B cell (primary cell): ENCODE measurements at regions not wholly inside any gene's neighbourhood (a gene's known extent, or its start where the extent isn't known, plus 50 kb on each side); places are given as distances from the start of the nearest gene placed in this dataset.

ENCODE experiments used
- ATAC-seq: fragments of 200-7000 bp; cut with Tn5 transposase; one replicate; pipeline ENCODE4 v1.10.0; 2021; ENCODE audit warnings: low read depth, mild to moderate bottlenecking, moderate number of reproducible peaks, moderate library complexity
- CTCF ChIA-PET: fragments of 350-600 bp; sonication (Branson Sonifier 250); formaldehyde crosslinking; loops from one replicate; lab custom pipeline; 2021; ENCODE audit warnings: antibody characterized with exemption, inconsistent platforms; lab: Charles Lee
- POLR2A ChIA-PET: fragments of 350-600 bp; sonication (Branson Sonifier 250); formaldehyde crosslinking; loops from one replicate; lab custom pipeline; 2021; ENCODE audit warnings: antibody characterized with exemption; lab: Charles Lee
- DNase-seq: peaks from one replicate; pipeline ENCODE4 v3.0.0; 2013
- H2AFZ ChIP-seq: 2 replicates; pipeline ENCODE4 v1.6.1; 2012; ENCODE audit warnings: mild to moderate bottlenecking, low read depth, low read length; ENCODE audit not compliant: insufficient read depth, poor library complexity, severe bottlenecking
- H3K27ac ChIP-seq, 2 donors: 1 replicate in 1 of 2; 2 replicates in 1 of 2; pipeline ENCODE4 v1.5.1; 2012 to 2013; ENCODE audit warnings: low read length in 2 of 2, mild to moderate bottlenecking in 2 of 2, moderate library complexity in 1 of 2
- H3K27me3 ChIP-seq, 4 experiments: fragments of 200-600 bp in 1 of 4; sonication (generic) in 1 of 4; replicated peaks in 1 of 4; 1 replicate in 2 of 4; 2 replicates in 2 of 4; pipeline versions ENCODE4 v1.6.1 to v1.7.0; 2013 to 2016; ENCODE audit warnings: low read length in 3 of 4, mild to moderate bottlenecking in 2 of 4, mixed read lengths in 1 of 4, moderate library complexity in 1 of 4; ENCODE audit not compliant: insufficient read depth in 4 of 4, control insufficient read depth in 3 of 4; ENCODE audit errors: control extremely low read depth in 1 of 4
- H3K36me3 ChIP-seq, 2 experiments: replicated peaks in 1 of 2; 1 replicate in 1 of 2; 2 replicates in 1 of 2; pipeline versions ENCODE4 v1.6.1 to v1.7.1; 2013; ENCODE audit warnings: low read length in 1 of 2; ENCODE audit not compliant: insufficient read depth in 2 of 2, control insufficient read depth in 1 of 2; ENCODE audit errors: control extremely low read depth in 1 of 2, extremely low read depth in 1 of 2
- H3K4me1 ChIP-seq, 2 donors: fragments of 200-600 bp in 1 of 2; sonication (generic) in 1 of 2; 1 replicate in 1 of 2; 2 replicates in 1 of 2; pipeline versions ENCODE4 v1.5.1 to v1.6.1; 2013 to 2017; ENCODE audit warnings: low read length in 2 of 2; ENCODE audit not compliant: control insufficient read depth in 2 of 2, insufficient read depth in 2 of 2
- H3K4me2 ChIP-seq: replicated peaks from 2 replicates; pipeline ENCODE3; 2012; ENCODE audit warnings: mild to moderate bottlenecking, low read depth, low read length; ENCODE audit not compliant: poor library complexity, severe bottlenecking
- H3K4me3 ChIP-seq, 5 experiments: fragments of 200-600 bp in 1 of 5; sonication (generic) in 1 of 5; 1 replicate in 3 of 5; 2 replicates in 2 of 5; pipeline versions ENCODE4 v1.5.1 to v1.7.0; 2011 to 2016; ENCODE audit warnings: low read length in 4 of 5, mild to moderate bottlenecking in 4 of 5, low read depth in 2 of 5, control low read depth in 1 of 5, moderate library complexity in 1 of 5; ENCODE audit not compliant: insufficient read depth in 1 of 5; ENCODE audit errors: control extremely low read depth in 1 of 5, extremely low read depth in 1 of 5
- H3K79me2 ChIP-seq: fragments of 200-600 bp; sonication (generic); one replicate; pipeline ENCODE4 v1.6.0; 2016; ENCODE audit warnings: low read length; ENCODE audit not compliant: control insufficient read depth, insufficient read depth
- H3K9ac ChIP-seq: fragments of 200-600 bp; sonication (generic); 2 replicates; pipeline ENCODE4 v1.6.1; 2017; ENCODE audit warnings: mild to moderate bottlenecking, low read length, moderate library complexity
- H3K9me3 ChIP-seq, 3 donors: one replicate each; pipeline versions ENCODE4 v1.6.1 to v1.7.1; 2013; ENCODE audit warnings: low read length in 2 of 3; ENCODE audit not compliant: control insufficient read depth in 2 of 3, insufficient read depth in 1 of 3; ENCODE audit errors: control extremely low read depth in 1 of 3
- H4K20me1 ChIP-seq: 2 replicates; pipeline ENCODE4 v1.6.0; 2012; ENCODE audit warnings: mild to moderate bottlenecking, low read length; ENCODE audit not compliant: insufficient read depth, control insufficient read depth, poor library complexity, severe bottlenecking
- H3K27ac Mint-ChIP-seq: one replicate; pipeline ENCODE4 v1.8.0; 2021; ENCODE audit warnings: mixed read lengths
- H3K27me3 Mint-ChIP-seq: one replicate; pipeline ENCODE4 v1.8.0; 2021; ENCODE audit warnings: mixed read lengths
- H3K4me1 Mint-ChIP-seq: one replicate; pipeline ENCODE4 v1.8.0; 2021; ENCODE audit warnings: mixed read lengths
- H3K4me3 Mint-ChIP-seq: one replicate; pipeline ENCODE4 v1.8.0; 2021; ENCODE audit warnings: mixed read lengths
- H3K9me3 Mint-ChIP-seq: one replicate; pipeline ENCODE4 v1.8.0; 2022; ENCODE audit warnings: mixed read lengths; ENCODE audit not compliant: insufficient read depth
- EZH2 ChIP-seq: IDR thresholded peaks from 2 replicates; pipeline ENCODE4 v1.6.1; 2012; ENCODE audit warnings: borderline replicate concordance, low read depth, mild to moderate bottlenecking, moderate library complexity, low read length; ENCODE audit not compliant: insufficient read depth, poor library complexity, severe bottlenecking
- WGBS: methylation state at CpG from one replicate; pipeline ENCODE4 v1.1.5; 2013; ENCODE audit warnings: missing lambda C conversion rate; ENCODE audit not compliant: insufficient coverage; 5-methylcytosine and 5-hydroxymethylcytosine counted together
- intact Hi-C: fragments of 100-400 bp; cut with micrococcal nuclease; formaldehyde crosslinking; loops from one replicate; pipeline ENCODE4 v1.10.0; 2022
- TF ChIP-seq, protein P1 (sequence below): fragments of 200-600 bp; IDR thresholded peaks from one replicate; pipeline ENCODE4 v1.8.0; 2022; ENCODE audit warnings: antibody characterized with exemption, mild to moderate bottlenecking

DNA sequence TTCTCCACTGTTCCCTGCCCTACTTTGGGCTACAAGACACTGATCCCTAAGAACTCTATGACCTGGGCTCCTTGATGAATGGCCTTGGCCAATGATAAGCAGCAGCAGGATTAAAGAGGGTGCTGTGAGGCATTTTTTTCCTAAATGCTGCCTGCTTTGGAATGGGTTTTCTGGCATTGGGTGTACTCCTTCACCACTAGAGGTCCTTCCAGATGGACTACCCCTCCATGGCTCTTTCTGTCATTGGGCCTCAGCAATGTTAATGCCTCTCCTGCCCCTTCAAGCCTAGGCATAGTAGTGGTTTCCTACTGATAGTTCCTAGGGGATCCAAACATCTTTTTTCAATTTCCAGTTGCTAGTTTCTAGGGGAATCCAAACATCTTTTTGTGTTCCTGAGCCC is 319.3 kb upstream of the RPS23 start:
- no peak overlapping the region for H2AFZ ChIP-seq
- no peak overlapping the region for H3K4me3 Mint-ChIP-seq
- no peaks in the 10 kb centered on the region for H3K27me3 Mint-ChIP-seq
- DNase-seq = no peak
- no peaks in the 10 kb centered on the region for H3K36me3 ChIP-seq
- no peak overlapping the region for H3K9ac ChIP-seq
- H3K4me3 ChIP-seq = no peak overlapping the region
- ATAC-seq = no peak
- H4K20me1 ChIP-seq = no peaks in the 10 kb centered on the region
- no peak overlapping the region for H3K27ac Mint-ChIP-seq
- no peaks in the 10 kb centered on the region for H3K9me3 Mint-ChIP-seq
- H3K27ac ChIP-seq = no peak overlapping the region
- TF ChIP-seq EZH2 = no peak
- TF ChIP-seq, protein P1, sequence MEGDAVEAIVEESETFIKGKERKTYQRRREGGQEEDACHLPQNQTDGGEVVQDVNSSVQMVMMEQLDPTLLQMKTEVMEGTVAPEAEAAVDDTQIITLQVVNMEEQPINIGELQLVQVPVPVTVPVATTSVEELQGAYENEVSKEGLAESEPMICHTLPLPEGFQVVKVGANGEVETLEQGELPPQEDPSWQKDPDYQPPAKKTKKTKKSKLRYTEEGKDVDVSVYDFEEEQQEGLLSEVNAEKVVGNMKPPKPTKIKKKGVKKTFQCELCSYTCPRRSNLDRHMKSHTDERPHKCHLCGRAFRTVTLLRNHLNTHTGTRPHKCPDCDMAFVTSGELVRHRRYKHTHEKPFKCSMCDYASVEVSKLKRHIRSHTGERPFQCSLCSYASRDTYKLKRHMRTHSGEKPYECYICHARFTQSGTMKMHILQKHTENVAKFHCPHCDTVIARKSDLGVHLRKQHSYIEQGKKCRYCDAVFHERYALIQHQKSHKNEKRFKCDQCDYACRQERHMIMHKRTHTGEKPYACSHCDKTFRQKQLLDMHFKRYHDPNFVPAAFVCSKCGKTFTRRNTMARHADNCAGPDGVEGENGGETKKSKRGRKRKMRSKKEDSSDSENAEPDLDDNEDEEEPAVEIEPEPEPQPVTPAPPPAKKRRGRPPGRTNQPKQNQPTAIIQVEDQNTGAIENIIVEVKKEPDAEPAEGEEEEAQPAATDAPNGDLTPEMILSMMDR = no peak
- intact Hi-C loops = no loop called here
- POLR2A ChIA-PET = no interaction called here
- H3K27me3 ChIP-seq = no peaks in the 10 kb centered on the region
- CTCF ChIA-PET = no interaction called here
- H3K4me2 ChIP-seq = no peak overlapping the region
- H3K4me1 ChIP-seq = no peaks in the 10 kb centered on the region
- no peaks in the 10 kb centered on the region for H3K4me1 Mint-ChIP-seq
- H3K79me2 ChIP-seq = no peaks in the 10 kb centered on the region
- no peaks in the 10 kb centered on the region for H3K9me3 ChIP-seq

DNA sequence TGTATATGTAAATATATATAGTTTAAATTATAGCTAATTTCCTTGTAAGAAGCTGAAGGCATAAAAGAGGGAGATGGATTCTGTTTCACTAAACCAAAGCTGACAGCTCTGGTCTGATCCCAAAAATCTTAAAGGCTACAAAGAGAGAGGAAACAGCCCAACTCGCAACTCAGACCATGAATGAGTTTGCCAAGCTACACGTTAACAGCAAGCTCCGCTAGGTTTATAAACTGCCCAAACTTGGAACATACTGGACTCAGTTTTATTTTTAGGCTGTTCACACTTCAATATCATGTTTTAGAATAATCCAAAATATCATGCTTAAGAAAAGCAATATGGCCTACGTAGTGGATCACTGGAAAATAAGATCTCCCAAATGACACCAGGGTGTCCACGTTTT is 318.3 kb upstream of the RPS23 start:
- Histone ChIP-seq H3K27ac (no peak overlapping the region), H3K27me3 (no peaks in the 10 kb centered on the region), H3K79me2 (no peaks in the 10 kb centered on the region), H4K20me1 (no peaks in the 10 kb centered on the region), H3K4me2 (no peak overlapping the region), H3K9ac (no peak overlapping the region), H3K4me3 (no peak overlapping the region), H2AFZ (no peak overlapping the region), H3K4me1 (no peaks in the 10 kb centered on the region), H3K36me3 (no peaks in the 10 kb centered on the region), H3K9me3 (no peaks in the 10 kb centered on the region)
- H3K9me3 Mint-ChIP-seq = no peaks in the 10 kb centered on the region
- H3K4me3 Mint-ChIP-seq = no peak overlapping the region
- 93% methylated on average over 2 of the region's 5 CpGs for WGBS
- TF ChIP-seq EZH2 = no peak
- TF ChIP-seq, protein P1 = no peak
- H3K27ac Mint-ChIP-seq = no peak overlapping the region
- POLR2A ChIA-PET = no interaction called here
- intact Hi-C loops = no loop called here
- CTCF ChIA-PET = no interaction called here
- H3K4me1 Mint-ChIP-seq = no peaks in the 10 kb centered on the region
- DNase-seq (no peak), ATAC-seq (no peak)
- no peaks in the 10 kb centered on the region for H3K27me3 Mint-ChIP-seq
